Ovary (tissue), 3 donors: ENCODE measurements at regions not wholly inside any gene's neighbourhood (a gene's known extent, or its start where the extent isn't known, plus 50 kb on each side); places are given as distances from the start of the nearest gene placed in this dataset.

ENCODE experiments used
- CTCF ChIP-seq, 3 donors: fragments of 450-650 bp in 2 of 3; fragments of 200-600 bp in 1 of 3; IDR thresholded peaks; one replicate each; pipeline versions ENCODE4 v1.5.1 to v1.8.0; 2016 to 2022; ENCODE audit warnings: antibody characterized with exemption in 3 of 3, mild to moderate bottlenecking in 1 of 3
- EP300 ChIP-seq: sonication (generic); formaldehyde crosslinking; IDR thresholded peaks from one replicate; pipeline ENCODE4 v1.6.1; 2017; ENCODE audit warnings: antibody characterized with exemption
- POLR2A ChIP-seq: fragments of 450-650 bp; IDR thresholded peaks from one replicate; pipeline ENCODE4 v1.6.1; 2017; ENCODE audit warnings: antibody characterized with exemption, mild to moderate bottlenecking, moderate library complexity
- donor health status: DM: no; HTN: no; CAD: no.

GRCh38 chr5:125610892-125611291, 812.3 kb upstream of the GRAMD2B start:
- no peak for TF ChIP-seq CTCF (IDR thresholded peaks at IDR 0.05)
- no peak for TF ChIP-seq POLR2A
- no peak for TF ChIP-seq EP300
